ENCODE measurements at regions not wholly inside any gene's neighbourhood (a gene's known extent, or its start where the extent isn't known, plus 50 kb on each side); places are given as distances from the start of the nearest gene placed in this dataset.
"Not testable (repeated sequence)": the region's sequence is repeated elsewhere in the genome, so short reads cannot be mapped to it uniquely, and the experiment has no call there.

DNA sequence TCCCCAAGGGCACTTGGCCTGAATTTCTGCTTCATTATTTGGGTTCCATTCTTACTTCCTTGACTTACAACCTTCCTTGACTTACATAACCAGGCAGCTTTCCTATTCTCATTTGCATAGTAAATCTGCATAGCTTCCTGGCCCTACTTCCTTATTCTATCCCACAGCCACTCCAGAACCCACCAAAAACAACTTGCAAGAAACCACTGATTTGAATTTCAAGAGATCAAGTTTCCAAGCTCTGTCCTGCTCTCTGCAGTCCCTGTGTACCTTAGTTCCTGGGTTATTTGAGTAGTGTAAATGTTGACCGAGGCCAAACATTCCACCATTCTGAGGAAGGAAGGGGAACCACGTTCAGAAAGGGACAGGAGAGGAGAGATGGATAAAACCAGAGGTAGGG lies 603.3 kb downstream of the PTPRC start:
- TF ChIP-seq, protein P1, sequence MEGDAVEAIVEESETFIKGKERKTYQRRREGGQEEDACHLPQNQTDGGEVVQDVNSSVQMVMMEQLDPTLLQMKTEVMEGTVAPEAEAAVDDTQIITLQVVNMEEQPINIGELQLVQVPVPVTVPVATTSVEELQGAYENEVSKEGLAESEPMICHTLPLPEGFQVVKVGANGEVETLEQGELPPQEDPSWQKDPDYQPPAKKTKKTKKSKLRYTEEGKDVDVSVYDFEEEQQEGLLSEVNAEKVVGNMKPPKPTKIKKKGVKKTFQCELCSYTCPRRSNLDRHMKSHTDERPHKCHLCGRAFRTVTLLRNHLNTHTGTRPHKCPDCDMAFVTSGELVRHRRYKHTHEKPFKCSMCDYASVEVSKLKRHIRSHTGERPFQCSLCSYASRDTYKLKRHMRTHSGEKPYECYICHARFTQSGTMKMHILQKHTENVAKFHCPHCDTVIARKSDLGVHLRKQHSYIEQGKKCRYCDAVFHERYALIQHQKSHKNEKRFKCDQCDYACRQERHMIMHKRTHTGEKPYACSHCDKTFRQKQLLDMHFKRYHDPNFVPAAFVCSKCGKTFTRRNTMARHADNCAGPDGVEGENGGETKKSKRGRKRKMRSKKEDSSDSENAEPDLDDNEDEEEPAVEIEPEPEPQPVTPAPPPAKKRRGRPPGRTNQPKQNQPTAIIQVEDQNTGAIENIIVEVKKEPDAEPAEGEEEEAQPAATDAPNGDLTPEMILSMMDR (IDR thresholded peaks at IDR 0.05; ENCODE audit: low read depth, low read length, missing control alignments), result no peak
- DNase-seq (ENCODE audit: low read depth), result peak; percentile 12
- in situ Hi-C loops (cut with HindIII; ENCODE audit: low sequenced_read_pairs), result no loop called here
- H3K4me3 ChIP-seq (ENCODE audit: low read depth, low read length), result no peak overlapping the region

DNA sequence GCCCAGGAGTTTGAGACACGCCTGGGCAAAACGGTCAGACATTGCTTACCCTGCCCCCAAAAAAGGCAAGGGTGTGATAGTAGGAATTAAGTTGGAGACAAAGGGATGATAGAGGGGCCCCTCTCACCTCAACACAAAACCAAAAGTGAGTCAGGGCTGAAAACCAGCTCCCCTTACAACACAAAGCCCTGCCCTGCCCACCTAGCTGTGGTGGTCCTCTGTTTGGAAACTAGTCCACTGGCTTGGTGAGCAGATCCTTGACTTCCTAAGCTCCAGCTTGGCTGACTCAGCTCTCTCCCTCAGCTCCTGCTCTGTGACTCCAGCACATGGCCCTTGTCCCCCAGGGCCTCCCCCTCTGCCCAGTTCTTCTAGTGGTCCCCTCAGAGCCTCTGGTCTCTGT lies 603.8 kb downstream of the PTPRC start:
- no peak for DNase-seq (ENCODE audit: low read depth)
- H3K4me3 ChIP-seq (ENCODE audit: low read depth, low read length), result no peak overlapping the region
- TF ChIP-seq, protein P1 (IDR thresholded peaks at IDR 0.05; ENCODE audit: low read depth, low read length, missing control alignments), result no peak
- in situ Hi-C loops (cut with HindIII; ENCODE audit: low sequenced_read_pairs), result no loop called here

DNA sequence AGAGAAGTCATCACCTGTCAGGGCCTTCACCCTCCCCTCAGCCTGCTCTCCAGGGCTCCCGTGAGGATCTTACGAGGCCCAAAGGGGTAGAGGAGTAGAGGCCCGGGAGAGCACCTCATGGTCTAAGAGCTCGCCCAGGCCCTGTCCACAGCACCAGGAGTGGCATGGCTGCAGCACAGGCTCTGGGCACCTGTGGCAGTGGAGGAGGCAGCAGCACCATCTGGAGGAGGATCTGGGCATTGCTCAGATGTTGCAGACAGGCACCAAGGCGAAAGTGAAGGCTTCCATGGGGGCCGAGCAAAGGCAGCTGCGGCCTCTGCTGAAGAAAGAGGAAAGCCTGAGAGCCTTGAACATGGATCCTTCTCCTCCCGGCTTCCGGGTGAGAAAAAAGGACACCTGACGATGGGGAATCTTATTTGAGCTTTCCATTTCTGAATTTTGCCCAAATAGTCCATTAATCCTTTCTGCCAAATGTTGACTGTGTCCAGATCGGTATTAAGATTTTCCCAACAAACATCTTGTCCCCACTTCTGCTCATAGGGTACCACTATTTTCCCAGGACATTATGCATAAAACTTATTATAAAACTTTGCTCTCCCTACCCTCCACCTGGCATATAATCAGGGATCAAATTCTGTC lies 604.7 kb downstream of the PTPRC start:
- in situ Hi-C loops (cut with HindIII; ENCODE audit: low sequenced_read_pairs), result no loop called here
- no peak for DNase-seq (ENCODE audit: low read depth)
- H3K4me3 ChIP-seq (ENCODE audit: low read depth, low read length), result no peak overlapping the region
- TF ChIP-seq, protein P1 (IDR thresholded peaks at IDR 0.05; ENCODE audit: low read depth, low read length, missing control alignments), result peak; percentile 64

DNA sequence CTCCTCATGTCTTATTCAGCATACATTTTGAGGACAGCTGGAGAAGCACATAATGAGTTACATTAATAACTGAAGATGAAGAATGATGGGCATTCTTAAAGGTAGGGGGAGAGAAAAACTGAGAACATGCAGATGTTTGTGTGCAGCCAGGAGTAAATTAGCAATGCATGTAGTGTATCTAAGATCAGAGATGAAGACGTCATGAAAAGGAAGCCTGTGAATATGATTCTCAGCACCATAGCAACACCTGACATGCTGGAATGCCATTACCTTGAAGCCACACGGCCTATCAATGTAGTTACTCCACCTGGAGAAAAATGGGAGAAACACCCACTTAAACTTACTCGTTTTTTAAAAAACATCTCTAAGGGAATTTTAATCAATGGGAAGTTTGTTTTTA lies 607.1 kb downstream of the PTPRC start:
- no peak for DNase-seq (ENCODE audit: low read depth)
- TF ChIP-seq, protein P1 (IDR thresholded peaks at IDR 0.05; ENCODE audit: low read depth, low read length, missing control alignments), result no peak
- H3K4me3 ChIP-seq (ENCODE audit: low read depth, low read length), result no peak overlapping the region
- in situ Hi-C loops (cut with HindIII; ENCODE audit: low sequenced_read_pairs), result no loop called here

DNA sequence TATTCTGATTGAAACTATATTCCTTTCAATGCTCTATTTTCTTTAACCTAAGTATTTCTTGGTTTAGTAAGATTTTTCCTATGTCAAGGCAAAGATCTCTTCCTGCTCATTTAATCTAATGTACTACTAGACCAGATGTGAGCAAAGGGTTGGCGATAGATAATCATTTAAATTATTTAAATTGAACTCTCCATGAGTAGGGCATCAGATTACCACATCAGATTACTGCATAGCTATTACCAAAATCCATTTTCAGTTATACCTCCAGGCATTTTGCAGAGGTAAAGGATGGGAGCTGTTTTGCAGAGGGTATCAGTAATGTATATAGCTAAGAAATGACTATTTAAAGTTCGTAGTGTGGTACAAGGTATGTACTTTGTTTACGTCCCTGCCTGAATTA lies 607.9 kb downstream of the PTPRC start:
- in situ Hi-C loops (cut with HindIII; ENCODE audit: low sequenced_read_pairs), result no loop called here
- TF ChIP-seq, protein P1 (IDR thresholded peaks at IDR 0.05; ENCODE audit: low read depth, low read length, missing control alignments), result no peak
- no peak for DNase-seq (ENCODE audit: low read depth)

DNA sequence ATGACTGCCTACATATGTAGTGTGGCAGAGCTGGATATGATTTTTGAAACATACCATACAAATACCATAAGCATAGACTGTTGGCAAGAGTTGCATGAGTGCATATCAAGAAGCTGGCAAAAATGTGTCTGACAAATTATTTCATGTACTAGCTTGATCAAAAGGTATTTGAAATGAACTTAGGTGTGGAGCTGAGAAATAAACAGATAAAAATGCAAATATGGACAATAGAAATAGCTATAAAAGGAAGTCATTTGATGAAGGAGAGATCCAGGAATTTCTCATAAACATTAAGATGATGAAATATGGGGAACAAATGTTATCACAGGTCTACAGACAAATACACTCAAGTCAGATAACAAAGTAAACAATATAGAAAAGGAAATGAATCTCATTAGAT lies 609.1 kb downstream of the PTPRC start:
- DNase-seq (ENCODE audit: low read depth), result no peak
- TF ChIP-seq, protein P1 (IDR thresholded peaks at IDR 0.05; ENCODE audit: low read depth, low read length, missing control alignments), result no peak
- H3K4me3 ChIP-seq (ENCODE audit: low read depth, low read length), result no peak overlapping the region
- in situ Hi-C loops (cut with HindIII; ENCODE audit: low sequenced_read_pairs), result no loop called here

More for the DNA sequence above, 607.9 kb downstream of the PTPRC start:
- no peak overlapping the region for H3K4me3 ChIP-seq (ENCODE audit: low read depth, low read length)

DNA sequence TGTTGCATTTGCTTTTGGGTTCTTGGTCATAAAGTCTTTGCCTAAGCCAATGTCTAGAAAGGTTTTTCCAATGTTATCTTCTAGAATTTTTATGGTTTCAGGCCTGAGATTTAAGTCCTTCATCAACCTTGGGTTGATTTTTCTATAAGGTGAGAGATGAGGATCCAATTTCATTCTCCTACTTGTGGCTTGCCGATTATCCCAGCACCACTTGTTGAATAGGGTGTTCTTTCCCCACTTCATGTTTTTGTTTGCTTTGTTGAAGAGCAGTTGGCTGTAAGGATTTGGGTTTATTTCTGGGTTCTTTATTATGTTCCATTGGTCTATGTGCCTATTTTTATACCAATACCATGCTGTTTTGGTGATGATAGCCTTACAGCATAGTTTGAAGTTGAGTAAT lies 615.2 kb downstream of the PTPRC start:
- in situ Hi-C loops (cut with HindIII; ENCODE audit: low sequenced_read_pairs); H3K4me3 ChIP-seq (ENCODE audit: low read depth, low read length); DNase-seq (ENCODE audit: low read depth): not testable (repeated sequence)
